DOHH2 (cell line): ENCODE measurements at regions not wholly inside any gene's neighbourhood (a gene's known extent, or its start where the extent isn't known, plus 50 kb on each side); places are given as distances from the start of the nearest gene placed in this dataset.

Source experiments
- EZH2phosphoT487 ChIP-seq: fragments of 200-600 bp; sonication (generic); IDR thresholded peaks from 2 replicates; pipeline ENCODE4 v1.6.1; 2017; ENCODE audit warnings: borderline replicate concordance, mild to moderate bottlenecking, antibody characterized with exemption, low read length, moderate library complexity, mixed read lengths
- TF ChIP-seq, protein P1 (sequence below): fragments of 200-600 bp; sonication (generic); IDR thresholded peaks from one replicate; pipeline ENCODE4 v1.5.1; 2014; ENCODE audit warnings: antibody characterized with exemption, mild to moderate bottlenecking, low read depth, low read length; ENCODE audit not compliant: poor library complexity, severe bottlenecking

DNA sequence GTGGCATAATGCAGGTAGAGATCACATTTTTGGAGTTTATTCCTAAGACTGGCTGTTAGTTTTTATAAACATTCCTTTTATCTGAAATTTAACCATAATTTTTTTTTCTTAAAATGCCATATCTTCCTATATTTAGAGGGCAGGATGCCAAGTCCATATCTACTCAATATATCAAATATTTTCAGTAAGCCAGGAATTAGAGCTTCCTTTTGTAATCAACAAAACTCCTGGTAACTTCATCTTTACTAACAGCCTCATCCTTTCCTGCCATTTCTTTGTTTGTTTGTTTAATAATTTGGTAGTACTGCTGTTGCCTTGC lies 136.3 kb downstream of the OLIG3 start:
- TF ChIP-seq, protein P1, sequence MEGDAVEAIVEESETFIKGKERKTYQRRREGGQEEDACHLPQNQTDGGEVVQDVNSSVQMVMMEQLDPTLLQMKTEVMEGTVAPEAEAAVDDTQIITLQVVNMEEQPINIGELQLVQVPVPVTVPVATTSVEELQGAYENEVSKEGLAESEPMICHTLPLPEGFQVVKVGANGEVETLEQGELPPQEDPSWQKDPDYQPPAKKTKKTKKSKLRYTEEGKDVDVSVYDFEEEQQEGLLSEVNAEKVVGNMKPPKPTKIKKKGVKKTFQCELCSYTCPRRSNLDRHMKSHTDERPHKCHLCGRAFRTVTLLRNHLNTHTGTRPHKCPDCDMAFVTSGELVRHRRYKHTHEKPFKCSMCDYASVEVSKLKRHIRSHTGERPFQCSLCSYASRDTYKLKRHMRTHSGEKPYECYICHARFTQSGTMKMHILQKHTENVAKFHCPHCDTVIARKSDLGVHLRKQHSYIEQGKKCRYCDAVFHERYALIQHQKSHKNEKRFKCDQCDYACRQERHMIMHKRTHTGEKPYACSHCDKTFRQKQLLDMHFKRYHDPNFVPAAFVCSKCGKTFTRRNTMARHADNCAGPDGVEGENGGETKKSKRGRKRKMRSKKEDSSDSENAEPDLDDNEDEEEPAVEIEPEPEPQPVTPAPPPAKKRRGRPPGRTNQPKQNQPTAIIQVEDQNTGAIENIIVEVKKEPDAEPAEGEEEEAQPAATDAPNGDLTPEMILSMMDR, result no peak
- no peak for TF ChIP-seq EZH2phosphoT487
